AG09309 (cell line): ENCODE measurements at regions not wholly inside any gene's neighbourhood (a gene's known extent, or its start where the extent isn't known, plus 50 kb on each side); places are given as distances from the start of the nearest gene placed in this dataset.
"Not testable (repeated sequence)": the region's sequence is repeated elsewhere in the genome, so short reads cannot be mapped to it uniquely, and the experiment has no call there.

Experiments
- DNase-seq: peaks from one replicate; pipeline ENCODE4 v3.0.0-alpha.2; 2010; ENCODE audit warnings: low read depth
- H3K4me3 ChIP-seq: 2 replicates; pipeline ENCODE4 v1.5.1; 2011; ENCODE audit warnings: mild to moderate bottlenecking, low read depth, low read length, moderate library complexity; ENCODE audit not compliant: control insufficient read depth
- TF ChIP-seq, protein P1 (sequence below): IDR thresholded peaks from 2 replicates; pipeline ENCODE4 v1.5.1; 2011; ENCODE audit warnings: mild to moderate bottlenecking, low read depth, low read length, inconsistent platforms; ENCODE audit not compliant: insufficient read depth, control insufficient read depth; ENCODE audit errors: missing control alignments

DNA sequence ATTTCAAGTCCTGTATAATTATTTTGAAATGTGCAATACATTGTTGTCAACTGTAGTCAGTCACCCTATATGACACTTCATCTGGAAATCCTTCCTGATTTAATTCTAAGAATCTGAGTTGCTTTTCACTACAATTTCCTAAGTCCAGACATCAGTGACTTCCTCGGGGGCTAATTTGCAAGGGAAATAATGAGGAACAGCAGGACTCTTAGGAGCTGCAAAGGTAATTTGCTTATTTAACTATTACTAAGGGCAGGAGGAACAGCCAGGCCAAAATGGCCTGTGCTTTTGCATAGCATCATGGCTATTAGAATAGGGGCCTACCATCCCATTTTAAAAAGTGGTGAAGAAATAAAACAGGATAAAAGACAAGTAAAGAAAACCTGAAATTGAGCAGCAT is 178.8 kb downstream of the MC4R start:
- H3K4me3 ChIP-seq, result no peak overlapping the region
- no peak for DNase-seq
- TF ChIP-seq, protein P1, sequence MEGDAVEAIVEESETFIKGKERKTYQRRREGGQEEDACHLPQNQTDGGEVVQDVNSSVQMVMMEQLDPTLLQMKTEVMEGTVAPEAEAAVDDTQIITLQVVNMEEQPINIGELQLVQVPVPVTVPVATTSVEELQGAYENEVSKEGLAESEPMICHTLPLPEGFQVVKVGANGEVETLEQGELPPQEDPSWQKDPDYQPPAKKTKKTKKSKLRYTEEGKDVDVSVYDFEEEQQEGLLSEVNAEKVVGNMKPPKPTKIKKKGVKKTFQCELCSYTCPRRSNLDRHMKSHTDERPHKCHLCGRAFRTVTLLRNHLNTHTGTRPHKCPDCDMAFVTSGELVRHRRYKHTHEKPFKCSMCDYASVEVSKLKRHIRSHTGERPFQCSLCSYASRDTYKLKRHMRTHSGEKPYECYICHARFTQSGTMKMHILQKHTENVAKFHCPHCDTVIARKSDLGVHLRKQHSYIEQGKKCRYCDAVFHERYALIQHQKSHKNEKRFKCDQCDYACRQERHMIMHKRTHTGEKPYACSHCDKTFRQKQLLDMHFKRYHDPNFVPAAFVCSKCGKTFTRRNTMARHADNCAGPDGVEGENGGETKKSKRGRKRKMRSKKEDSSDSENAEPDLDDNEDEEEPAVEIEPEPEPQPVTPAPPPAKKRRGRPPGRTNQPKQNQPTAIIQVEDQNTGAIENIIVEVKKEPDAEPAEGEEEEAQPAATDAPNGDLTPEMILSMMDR, result no peak

DNA sequence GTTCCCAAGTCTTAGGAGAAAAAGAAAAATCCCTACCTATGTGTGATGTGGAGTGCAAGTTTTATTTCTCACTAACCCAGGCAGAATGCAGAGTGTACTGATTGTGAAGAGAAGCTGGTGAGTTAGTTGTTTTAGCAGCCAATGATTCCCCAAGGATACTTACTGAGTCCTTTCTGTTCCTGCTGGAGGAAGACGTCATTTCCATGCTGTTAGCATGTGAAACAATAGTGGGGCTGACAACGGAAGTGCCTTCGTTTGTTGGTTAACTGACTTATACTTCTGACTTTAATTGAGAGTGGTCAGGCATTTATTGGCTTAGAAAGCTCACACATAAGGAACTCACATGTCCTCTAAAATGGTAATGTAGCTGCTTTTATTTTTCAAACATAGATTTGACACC is 180.6 kb downstream of the MC4R start:
- TF ChIP-seq, protein P1, result no peak
- H3K4me3 ChIP-seq, result no peak overlapping the region
- DNase-seq, result no peak

DNA sequence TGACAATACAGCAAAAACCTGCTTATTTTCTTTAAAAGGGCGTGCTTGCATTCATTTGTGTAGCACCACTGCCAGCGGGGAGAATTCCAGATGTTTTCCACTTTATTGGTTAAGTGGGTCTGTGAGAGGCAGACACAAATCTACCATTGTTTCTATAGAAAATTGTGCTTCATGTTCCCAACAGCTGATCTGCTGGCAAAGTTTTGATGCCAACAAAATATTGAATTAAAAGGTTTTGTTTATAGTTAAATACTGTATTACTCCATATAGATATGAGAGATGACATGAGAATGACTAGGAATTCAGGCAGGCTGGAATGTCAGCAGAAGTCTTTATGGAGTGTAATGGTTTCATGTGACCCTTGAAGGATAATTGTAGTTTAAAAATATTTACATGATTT is 182.7 kb downstream of the MC4R start:
- TF ChIP-seq, protein P1, result no peak
- H3K4me3 ChIP-seq, result no peak overlapping the region

DNA sequence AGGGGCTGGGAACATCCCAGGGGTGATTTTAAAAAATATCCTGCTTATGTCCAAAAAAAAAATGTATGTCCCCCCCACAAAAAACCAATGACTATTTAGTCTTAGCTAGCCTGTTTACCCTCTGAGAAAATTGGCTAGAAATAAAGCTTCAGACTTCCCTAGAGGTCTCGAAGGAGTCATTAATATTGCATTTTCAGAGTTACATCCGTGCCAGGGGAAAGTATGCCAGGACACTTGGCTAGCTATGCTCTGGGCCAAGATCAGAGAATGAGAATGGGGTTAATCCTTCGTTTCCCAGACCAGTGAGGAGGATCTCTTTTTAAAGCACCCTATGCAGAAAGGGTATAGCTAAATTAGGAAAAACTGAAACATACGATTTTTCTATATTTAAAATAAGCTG is 183.6 kb downstream of the MC4R start:
- DNase-seq, result no peak
- TF ChIP-seq, protein P1, result no peak
- H3K4me3 ChIP-seq, result no peak overlapping the region

More for the DNA sequence above, 182.7 kb downstream of the MC4R start:
- DNase-seq, result no peak

DNA sequence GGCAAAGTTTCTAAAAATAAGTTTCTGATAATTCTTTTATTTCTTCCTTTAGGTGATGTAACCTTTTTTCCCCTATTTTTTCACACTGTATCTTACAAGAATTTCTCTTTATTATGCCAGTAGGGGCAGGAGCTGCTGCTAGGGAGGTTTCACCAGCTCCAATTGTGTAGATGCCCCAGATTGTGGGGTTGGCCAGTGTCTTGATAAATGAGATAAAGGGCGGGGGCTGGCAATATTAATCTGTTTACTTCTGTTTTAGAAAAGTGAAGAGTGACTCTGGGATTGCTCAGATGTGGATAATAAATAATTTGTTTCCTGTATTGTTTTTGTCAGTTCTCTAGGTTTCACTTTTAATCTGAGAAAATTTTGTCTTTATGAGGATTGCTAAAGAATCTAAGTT is 190.4 kb downstream of the MC4R start:
- no peak for DNase-seq
- TF ChIP-seq, protein P1, result no peak
- H3K4me3 ChIP-seq, result no peak overlapping the region

DNA sequence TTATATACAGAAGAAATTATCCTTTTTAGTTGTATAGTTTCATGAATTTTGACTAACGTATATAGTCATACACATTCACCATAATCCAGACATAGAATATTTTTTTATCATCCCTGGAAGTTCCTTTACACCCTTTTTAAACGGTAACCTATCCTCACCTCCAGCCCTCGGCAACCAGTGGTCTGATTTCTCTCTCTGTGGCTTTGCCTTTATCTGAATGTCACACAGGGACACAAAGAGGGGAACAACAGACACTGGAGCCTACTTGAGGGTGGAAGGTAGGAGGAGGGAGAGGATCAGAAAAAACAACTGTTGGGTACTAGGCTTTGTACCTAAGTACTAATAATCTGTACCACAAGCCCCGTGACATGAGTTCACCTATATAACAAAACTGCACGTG is 191.9 kb downstream of the MC4R start:
- DNase-seq, result no peak
- no peak overlapping the region for H3K4me3 ChIP-seq
- TF ChIP-seq, protein P1, result no peak

DNA sequence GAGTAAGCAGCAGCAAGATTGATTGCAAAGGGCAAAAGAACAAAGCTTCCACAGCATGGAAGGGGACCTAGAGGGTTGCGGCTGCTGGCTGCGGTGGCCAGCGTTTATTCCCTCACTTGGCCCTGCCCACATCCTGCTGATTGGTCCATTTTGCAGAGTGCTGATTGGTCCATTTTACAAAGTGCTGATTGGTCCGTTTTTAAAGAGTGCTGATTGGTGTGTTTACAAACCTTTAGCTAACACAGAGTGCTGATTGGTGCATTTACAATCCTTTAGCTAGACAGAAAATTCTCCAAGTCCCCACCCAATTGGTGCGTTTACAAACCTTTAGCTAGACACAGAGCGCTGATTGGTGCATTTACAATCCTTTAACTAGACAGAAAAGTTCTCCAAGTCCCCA is 194.4 kb downstream of the MC4R start:
- not testable (repeated sequence) for H3K4me3 ChIP-seq, DNase-seq

DNA sequence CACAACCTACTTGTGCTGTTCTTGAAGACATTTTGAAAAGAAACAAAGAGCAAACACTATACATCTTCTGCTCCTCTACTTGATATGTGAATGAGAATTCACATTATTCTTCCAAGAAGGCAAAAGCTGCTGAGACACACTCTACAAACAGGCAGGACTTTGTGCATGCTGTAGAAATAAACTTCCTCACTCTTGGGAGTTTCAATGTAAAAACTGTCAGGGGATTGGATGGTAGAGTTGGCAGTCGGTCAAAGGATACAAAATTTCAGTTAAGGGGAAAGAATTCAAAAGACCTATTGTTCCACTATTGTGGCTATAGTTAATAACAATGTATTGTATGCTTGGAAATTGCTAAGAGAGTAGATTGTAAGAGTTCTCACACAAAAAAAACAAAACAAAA is 196.3 kb downstream of the MC4R start:
- no peak overlapping the region for H3K4me3 ChIP-seq
- TF ChIP-seq, protein P1, result no peak
- DNase-seq, result no peak
